ENCODE measurements at regions not wholly inside any gene's neighbourhood (a gene's known extent, or its start where the extent isn't known, plus 50 kb on each side); places are given as distances from the start of the nearest gene placed in this dataset.
"Not testable (repeated sequence)": the region's sequence is repeated elsewhere in the genome, so short reads cannot be mapped to it uniquely, and the experiment has no call there.

DNA sequence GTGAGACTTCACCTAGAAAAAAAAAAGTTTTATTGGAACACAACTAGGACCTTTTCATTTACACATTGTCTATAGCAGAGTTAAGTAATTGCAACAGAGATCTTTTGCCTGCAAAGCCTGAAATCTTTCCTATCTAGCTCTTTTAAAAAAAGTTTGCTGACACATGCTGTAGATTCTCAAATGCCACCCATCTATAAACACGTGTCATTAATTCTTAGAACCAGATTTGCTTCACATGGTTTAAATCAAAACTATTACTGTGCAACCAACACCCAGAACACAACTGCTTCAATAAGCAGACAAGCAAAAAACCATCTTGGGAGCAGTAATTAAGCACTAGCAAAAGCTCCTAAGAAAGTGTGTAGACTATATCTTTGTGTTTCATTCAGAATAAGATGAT is 55.0 kb downstream of the OXSM start:
- no peak for DNase-seq (ENCODE audit: low read depth)

DNA sequence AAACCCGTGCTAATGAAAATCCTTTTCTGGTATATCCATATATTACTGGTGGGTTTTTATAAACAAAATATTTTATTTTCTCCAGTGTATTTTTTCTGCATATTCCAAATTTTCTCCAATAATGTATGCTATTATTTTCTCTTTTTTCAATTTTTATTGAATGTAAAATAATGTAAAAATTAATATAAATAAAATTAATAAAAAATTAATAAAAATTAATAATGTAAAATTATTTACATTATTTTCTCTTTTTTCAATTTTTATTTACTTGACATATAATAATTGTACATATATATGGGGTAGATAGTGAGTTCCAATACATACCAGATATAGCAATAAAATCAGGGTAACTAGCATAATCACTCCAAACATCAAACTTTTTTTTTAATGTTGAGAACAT is 56.4 kb downstream of the OXSM start:
- no peak for DNase-seq (ENCODE audit: low read depth)

DNA sequence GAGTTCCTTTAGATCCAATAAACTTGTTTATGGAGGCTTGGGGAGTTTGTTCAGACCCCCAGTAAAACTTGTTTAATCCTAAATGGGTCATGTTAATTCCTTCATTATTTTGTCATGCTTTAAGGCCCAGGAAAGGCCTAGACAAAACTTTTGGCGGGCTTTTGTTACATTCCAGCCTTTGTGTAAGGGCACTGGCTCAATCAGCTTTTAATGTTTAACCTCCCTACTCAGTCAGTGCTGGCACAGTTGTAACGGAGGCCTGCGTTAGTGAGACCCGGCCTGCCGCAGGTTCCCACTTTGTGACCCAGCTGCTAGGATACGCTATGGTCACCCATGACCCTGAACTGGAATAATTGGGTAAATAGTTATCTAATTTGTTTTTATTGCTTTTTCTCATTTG is 59.2 kb downstream of the OXSM start:
- no peak for DNase-seq (ENCODE audit: low read depth)

DNA sequence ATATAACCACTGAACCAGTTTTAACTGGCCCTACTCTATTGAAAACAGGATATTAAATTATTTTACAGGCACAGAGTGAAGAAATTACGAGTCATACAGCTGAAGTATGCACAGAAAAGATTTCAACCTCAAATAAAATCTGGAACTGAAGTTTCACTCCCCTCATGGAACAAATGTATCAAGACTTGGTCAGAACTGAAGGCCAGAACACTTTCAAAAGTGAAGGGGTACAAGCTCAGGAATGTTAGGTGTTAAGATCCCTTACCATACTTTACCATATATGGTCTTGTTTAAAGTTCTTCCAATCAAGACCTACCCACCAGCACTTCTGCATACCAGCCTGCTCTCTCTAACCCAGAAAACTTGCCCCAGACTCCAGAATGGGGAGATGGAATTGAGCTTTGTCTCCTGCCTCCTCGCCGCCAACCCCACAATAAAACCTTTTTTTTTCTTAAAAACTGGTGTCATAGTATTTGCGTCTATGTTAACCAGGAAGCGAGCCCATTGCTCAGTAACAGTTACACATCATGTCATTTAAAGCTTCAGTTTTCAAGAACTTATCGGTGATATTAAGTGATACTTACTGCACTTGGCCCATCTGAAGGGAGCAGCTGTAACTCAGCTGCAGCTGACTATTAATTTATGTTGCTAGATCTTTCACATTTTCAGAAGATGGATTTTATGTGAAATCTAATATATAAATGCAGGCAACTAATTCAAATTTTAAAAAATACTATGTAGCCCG is 59.9 kb downstream of the OXSM start:
- DNase-seq (ENCODE audit: low read depth): no peak

DNA sequence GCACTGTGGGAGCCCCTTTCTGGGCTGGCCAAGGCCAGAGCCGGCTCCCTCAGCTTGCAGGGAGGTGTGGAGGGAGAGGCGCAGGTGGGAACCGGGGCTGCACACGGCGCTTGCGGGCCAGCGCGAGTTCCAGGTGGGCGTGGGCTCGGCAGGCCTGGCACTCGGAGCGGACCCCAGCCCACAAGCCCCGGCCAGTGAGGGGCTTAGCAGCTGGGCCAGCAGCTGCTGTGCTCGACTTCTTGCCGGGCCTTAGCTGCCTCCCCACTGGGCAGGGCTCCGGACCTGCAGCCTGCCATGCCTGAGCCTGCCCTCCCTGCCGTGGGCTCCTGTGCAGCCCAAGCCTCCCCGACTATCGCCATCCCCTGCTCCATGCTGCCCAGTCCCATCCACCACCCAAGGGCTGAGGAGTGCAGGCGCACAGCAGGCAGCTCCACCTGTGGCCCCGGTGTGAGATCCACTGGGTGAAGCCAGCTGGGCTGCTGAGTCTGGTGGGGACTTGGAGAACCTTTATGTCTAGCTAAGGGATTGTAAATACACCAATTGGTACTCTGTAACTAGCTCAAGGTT is 61.9 kb downstream of the OXSM start:
- DNase-seq (ENCODE audit: low read depth): not testable (repeated sequence)

DNA sequence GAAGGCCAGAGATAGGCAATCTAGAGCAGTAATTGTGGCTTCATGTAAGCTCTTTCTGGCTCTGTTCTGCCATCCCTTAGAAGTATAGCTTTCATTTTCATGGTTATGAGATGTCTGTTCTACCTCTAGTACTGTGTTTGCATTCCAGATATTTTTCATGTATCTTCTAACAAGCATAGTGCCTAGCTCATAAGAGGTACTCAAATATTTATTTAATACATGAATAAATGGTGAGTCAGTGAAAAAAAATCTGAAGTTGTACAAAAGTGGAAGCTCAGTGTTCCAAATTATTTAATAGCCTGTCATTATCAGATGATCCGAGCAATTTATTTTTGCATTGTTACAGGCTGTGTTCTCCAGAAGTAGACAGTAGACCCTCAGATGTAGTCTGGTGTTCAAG is 64.3 kb downstream of the OXSM start:
- peak; percentile 11 for DNase-seq (ENCODE audit: low read depth)

DNA sequence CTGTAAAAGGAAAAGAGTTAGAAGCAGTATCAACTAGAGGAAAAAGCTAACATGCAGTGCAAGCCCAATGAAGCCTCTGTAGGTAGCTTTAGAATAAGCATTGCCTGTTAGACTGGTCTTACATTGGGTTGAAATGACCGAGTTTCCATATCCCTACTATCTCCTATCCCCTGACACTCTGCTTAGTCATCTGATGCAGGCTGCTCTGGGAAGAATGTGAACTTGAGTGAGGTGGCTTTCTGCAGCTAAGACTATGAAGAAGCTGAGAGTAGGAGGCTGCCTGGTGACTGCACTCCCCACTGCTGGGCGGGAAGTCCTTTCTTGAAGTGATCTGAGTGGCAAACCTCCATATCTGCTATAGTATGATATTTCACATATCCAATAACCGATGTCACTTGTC is 64.7 kb downstream of the OXSM start:
- peak; percentile 60 for DNase-seq (ENCODE audit: low read depth)

DNA sequence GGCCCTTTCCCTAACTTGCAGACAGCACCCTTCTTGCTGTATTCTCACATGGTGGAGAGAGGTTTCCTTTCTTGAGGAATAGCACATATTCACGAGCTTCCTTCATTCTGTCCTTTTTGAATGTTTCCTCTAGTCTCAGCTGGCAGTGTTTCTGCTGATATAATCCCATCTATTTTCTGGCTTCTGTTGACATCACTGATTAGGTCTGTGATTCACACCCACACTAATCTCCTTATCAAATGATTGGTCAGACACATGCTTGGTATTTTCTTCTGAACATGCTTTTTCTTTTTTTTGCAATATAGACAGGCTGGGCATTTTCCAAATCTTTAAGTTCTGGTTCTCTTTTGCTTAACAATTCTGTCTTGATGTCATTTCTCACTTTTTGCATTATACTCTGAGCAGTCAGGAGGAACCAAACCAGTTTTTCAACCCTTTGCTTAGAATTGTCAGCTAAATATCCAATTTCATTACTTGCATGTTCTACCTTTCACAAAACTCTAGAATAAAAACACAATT is 65.4 kb downstream of the OXSM start:
- no peak for DNase-seq (ENCODE audit: low read depth)

DNA sequence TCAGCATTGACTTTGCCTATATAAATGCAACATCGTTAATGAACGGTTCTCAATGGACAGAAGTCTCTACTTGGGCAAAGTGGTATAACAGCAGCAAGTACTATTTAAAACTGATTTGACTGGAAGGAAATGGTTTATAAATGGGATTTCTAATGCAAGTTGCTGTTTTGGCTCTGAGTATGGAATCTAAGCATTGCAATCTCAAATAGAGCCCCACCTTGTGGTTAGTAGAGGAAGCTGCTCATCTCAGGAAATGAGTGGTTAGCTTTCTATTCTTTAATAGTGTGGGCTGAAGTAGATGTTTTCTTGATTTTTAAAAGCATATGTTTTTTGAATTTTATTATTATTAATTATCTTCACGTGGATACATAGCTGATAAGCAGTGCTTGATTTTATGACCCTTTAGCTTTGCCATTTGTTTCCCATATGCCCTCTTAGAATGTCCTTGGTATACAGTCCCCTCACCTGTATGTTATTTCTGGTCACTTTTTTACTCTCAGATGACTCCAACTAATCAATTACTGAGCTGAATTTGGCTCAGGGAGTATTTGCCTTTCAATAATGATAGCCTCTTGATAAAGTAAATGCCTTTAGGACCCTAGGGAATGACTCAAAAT is 67.1 kb downstream of the OXSM start:
- peak; percentile 27 for DNase-seq (ENCODE audit: low read depth)

DNA sequence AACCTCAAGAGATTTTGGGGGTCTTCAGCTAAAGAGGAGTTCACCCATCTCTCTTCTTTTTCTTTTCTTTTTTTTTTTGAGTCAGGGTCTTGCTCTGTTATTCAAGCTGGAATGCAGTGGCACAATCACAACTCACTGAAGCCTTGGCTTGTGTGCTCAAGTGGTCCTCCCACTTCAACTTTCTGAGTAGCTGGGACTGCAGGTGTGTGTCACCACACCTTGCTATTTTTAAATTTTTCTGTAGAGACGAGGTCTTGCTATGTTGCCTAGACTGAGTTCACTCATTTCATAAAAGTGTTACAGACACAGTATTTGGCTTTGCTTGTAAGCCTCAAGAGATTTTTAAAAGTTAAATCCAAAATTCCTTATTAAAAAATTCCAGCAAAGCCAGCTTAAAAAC is 71.7 kb downstream of the OXSM start:
- no peak for DNase-seq (ENCODE audit: low read depth)

DNA sequence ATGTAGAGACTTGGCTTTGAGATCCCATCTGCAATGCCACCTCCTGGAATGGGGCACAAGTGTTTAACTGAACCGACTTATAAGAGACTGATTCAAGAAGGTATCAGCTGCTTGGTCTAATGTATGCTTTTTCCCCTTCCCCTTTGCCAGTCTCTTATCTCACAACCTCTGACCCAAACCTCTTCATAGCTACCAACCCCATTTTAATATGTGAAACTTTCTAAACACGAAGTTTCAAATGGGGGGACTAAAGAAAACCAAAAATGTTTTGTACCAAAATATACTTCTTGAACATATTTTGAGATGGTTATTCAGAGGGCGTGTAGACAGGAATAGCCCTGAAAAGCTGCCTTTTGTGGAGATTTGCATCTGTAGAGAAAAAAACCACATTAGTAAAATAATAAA is 73.1 kb downstream of the OXSM start:
- no peak for DNase-seq (ENCODE audit: low read depth)

DNA sequence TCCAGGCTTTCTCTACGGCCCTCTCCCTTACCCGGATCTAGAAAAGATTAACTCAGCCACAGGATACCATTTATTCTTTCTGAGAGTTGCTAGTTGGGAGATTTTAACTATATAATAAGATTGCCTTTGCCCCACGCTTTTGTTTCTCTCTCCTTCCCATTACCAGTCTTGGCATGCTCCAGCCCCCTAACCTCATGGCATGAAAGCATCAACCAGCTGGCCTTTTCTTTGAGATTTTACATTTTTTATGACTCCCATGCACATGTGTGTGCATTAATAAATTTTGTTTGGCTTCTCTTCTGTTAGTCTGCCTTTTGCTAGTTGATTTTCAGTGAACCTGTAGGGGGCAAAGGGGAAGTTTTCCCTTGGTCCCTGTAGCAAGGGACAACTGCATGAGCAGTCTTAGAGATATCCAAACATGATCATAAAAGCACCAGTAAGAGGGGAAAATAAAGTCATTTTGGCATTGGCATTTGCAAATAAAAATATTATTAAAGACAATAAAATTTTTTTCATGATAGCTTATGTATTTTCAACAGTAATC is 73.6 kb downstream of the OXSM start:
- no peak for DNase-seq (ENCODE audit: low read depth)

DNA sequence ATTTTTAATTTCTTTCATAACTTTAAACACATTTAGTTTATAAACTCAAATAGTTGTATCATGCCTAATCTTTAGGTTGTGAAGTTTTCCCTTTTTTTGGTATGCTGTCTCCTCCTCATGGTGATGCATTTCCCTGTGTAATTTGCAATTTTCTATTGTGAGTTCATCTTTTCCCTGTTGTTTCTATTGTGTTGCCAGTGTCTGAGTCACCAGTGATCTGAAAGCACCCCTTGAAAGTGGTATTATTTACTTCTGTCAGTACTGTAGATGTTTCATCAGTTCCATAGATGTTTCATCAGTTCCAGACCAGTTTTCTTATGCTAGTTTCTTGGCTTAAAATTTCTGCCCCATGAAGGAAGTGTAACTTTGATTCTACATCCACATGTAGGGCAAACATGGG is 80.6 kb downstream of the OXSM start:
- DNase-seq (ENCODE audit: low read depth): no peak

DNA sequence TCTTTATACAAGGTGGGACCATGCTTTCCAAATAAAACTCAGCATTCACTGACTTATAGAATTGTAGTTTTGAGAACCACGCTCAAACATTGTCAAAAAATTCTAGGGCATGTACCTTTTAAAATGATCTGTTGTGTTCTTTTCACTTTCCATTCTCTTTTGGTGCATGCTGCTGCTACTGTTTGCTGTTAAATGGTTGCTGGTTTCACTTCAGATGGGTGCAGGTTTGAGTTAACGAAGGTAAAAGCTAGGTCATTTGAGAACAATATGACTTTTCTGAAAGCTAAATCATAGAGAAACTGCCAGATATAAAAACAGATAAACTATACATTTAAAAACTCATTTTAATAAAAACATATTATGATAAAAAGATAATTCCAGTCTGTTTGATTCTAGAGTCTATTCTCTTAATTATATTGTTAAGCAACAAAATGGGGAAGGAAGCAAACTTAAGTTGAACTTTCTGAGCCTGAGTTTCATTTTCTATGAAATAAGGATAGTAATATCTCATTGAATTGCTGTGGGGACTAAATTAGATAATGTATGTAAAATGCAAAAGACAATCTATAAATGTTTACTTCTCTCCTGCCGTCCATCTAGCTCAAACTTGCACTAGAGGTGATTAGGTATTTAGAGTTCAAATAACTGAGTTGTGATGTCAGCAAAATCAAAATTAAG is 82.4 kb downstream of the OXSM start:
- no peak for DNase-seq (ENCODE audit: low read depth)

DNA sequence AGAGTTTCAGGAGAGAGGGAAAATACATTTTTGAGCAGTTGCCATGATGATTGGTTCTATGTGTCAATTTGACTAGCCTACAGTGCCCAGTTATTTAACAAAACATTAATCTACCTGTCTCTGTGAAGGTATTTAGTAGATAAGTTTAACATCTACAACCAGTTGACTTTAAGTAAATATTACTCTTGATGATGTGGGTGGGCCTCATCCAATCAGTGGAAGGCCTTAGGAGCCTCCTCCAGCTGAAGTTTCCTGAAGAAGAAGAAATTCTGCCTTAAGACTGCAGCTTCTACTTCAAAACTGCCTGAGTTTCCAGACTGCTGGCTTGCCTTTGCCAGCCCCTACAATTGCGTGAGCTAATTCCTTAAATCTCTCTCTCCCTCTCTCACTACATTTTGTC is 93.6 kb downstream of the OXSM start:
- DNase-seq (ENCODE audit: low read depth): no peak

DNA sequence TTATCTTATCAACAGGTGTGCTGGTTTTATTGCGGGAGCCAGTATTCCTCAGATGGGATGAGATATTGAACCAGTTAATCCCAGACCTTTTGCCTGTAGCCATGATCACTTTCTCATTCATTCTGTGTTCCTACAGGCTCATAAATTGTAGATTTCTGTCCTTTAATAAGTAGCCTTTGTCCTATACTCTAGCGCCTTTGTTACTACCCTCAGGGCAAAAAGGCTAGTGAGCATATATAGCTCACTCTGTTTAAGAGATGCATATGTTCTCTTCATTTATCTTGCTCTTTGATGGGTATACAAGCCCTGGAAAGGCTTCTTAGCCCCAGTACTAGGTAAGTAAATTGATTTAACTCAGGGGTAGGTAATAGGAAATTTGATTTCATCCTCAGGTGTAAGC is 95.1 kb downstream of the OXSM start:
- DNase-seq (ENCODE audit: low read depth): no peak

DNA sequence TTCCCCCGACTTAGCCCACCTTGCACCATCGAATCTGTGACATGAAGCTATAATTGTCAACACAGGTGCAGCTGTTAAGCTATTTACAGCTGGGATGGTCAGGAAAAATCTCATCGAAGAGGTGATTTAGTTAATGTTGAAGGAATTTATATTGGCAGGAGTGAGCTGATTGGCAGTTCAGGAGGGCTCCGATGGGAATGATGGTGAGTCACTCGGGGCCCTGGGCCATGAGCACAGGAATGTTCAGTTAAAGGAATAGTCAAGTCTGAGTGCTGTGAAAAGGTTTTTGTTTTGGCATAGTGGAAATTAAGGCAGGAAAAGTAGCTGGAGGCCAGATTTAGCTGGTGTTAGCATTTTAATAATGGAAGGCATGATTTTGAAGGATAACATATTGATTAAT is 95.7 kb downstream of the OXSM start:
- peak; percentile 50 for DNase-seq (ENCODE audit: low read depth)

DNA sequence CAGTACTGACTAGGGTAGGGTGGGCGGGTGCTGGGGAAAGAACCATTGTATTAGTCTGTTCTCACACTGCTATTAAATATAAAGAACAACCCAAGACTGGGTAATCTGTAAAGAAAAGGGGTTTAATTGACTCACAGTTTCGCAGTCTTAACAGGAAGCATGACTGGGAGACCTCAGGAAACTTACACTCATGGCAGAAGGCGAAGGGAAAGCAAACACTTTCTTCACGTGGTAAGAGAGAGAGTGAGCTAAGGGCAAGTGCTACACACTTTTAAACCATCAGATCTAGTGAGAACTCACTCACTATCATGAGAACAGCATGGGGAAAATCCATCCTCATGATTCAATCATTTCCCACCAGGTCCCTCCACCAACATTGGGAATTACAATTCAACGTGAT is 98.0 kb downstream of the OXSM start:
- no peak for DNase-seq (ENCODE audit: low read depth)

DNA sequence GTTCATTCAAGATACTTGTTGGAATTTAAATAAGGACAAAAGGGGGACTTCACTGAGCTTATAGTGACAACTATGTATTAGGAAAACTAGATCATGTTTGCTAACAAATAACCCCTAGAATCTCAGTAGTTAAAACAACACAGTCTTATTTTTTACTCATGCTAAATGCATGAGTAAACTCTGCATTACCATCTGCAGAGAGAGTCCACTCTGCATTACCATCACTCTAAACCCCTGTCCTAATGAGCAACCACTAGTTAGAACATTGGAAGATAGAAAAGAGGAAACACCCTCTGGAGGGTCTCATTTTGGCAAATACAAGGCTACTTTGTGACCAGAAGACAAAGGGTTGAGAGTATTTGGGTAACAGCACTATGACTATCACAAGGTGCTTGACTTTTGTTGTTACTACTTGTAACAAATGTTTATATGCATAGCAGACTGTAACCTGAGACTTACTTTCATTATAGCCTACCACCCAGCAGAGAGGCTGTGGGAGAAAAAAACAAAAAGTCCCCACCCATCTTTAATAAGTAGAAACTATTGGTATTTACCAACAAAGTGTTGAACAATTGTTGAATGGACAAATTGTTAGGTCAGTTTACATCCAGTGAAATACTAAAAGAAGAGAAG is 99.1 kb downstream of the OXSM start:
- DNase-seq (ENCODE audit: low read depth): no peak

DNA sequence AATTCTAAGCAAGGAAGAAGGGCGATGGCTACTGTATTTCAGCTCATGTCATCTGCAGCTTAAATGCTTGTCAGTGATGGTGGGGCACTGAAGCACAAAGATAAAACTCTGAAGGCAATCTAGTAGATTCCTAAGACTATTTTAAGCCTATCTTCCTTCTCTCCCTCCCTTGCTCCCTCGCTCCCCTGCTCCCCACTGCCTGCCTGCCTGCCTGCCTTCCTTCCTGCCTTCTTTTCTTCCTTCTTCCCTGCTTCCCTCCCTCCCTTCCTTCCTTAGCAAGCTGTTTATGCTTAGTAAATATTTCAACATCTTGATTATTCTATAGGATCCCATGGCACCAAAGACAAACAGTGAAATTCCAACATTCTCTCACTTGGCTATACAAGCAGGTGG is 99.6 kb downstream of the OXSM start:
- DNase-seq (ENCODE audit: low read depth): no peak

DNA sequence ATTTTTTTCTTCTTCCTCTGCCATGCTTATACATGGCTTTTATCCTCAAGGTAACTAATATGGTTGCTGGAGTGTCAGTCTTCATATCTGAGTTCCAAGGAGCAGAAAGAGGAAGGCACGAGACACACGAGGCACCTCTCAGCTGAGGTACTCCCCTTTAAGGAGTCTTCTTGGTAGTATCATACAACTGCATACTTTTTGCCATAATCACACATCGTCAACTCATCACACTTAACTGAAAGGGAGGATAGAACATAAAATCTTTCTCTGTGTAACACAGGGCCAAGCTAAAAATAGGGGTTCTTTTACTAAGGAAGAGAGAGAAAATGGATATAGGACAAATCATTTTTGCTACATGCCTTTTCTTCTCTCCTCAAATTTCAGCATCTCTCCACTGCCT is 104.2 kb downstream of the OXSM start:
- DNase-seq (ENCODE audit: low read depth): no peak

DNA sequence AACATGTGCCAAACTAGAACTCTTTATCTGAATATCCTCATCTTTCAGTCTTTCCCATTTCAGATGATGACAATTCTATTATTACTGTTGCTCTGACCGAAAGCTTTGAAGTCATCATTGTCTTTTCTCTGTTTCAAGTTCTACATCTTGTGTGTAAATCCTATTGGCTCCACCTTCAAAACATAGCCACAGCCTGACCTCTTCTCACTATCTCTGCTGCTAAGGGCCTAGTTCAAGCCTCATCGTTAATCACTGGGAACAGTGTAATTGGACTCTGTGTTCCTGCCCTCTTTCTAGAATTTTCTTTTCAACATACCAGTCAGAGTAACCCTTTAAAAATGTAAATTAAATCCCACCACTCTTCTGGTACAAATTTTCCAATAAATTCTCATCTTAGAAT is 105.1 kb downstream of the OXSM start:
- no peak for DNase-seq (ENCODE audit: low read depth)
